ENCODE measurements at regions not wholly inside any gene's neighbourhood (a gene's known extent, or its start where the extent isn't known, plus 50 kb on each side); places are given as distances from the start of the nearest gene placed in this dataset.

DNA sequence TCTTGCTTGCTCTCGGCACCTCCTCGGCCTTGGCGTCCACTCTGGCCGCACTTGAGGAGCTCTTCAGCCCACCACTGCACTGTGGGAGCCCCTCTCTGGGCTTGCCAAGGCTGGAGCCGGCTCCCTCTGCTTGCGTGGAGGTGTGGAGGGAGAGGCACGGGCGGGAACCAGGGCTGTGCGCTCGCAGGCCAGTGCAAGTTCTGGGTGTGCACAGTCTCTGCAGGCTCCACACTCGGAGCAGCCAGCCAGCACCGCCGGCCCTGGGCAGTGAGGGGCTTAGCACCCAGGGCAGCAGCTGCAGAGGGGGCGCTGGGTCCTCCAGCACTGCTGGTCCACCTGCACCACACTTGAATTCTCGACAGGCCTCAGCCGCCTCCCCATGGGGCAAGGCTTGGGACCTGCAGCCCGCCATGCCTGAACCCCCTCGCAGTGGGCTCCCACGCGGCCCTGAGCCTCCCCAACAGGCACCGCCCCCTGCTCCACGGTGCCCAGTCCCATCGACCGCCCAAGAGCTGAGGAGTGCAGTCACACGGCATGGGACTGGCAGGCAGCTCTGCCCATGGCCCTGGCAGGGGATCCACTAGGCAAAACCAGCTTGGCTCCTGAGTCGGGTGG is 411.2 kb upstream of the CHAC2 start:
- Histone ChIP-seq H3K9me3 (ENCODE audit: low read depth) (no peaks in the 10 kb centered on the region), H4K20me1 (ENCODE audit: insufficient read depth, poor library complexity, severe bottlenecking) (no peaks in the 10 kb centered on the region), H3K4me1 (ENCODE audit: insufficient read depth) (no peaks in the 10 kb centered on the region), H2AFZ (no peak overlapping the region), H3K4me2 (no peak overlapping the region), H3K4me3 (no peak overlapping the region), H3K79me2 (no peaks in the 10 kb centered on the region), H3K9me2 (replicated peaks; ENCODE audit: insufficient read depth) (no peaks in the 10 kb centered on the region), H3K36me3 (replicated peaks; ENCODE audit: insufficient read depth, low read depth) (no peaks in the 10 kb centered on the region), H3K27ac (no peak overlapping the region), H3K27me3 (no peaks in the 10 kb centered on the region)
- TF ChIP-seq EZH2 (IDR thresholded peaks at IDR 0.05; ENCODE audit: borderline replicate concordance) (no peak), EZH2phosphoT487 (IDR thresholded peaks at IDR 0.05; ENCODE audit: low read depth, severe bottlenecking, unreplicated experiment) (no peak)
- TF ChIP-seq, protein P1, sequence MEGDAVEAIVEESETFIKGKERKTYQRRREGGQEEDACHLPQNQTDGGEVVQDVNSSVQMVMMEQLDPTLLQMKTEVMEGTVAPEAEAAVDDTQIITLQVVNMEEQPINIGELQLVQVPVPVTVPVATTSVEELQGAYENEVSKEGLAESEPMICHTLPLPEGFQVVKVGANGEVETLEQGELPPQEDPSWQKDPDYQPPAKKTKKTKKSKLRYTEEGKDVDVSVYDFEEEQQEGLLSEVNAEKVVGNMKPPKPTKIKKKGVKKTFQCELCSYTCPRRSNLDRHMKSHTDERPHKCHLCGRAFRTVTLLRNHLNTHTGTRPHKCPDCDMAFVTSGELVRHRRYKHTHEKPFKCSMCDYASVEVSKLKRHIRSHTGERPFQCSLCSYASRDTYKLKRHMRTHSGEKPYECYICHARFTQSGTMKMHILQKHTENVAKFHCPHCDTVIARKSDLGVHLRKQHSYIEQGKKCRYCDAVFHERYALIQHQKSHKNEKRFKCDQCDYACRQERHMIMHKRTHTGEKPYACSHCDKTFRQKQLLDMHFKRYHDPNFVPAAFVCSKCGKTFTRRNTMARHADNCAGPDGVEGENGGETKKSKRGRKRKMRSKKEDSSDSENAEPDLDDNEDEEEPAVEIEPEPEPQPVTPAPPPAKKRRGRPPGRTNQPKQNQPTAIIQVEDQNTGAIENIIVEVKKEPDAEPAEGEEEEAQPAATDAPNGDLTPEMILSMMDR (IDR thresholded peaks at IDR 0.05; ENCODE audit: poor library complexity): no peak
- 97% methylated on average over 26 of the region's 26 CpGs for WGBS (ENCODE audit: low lambda C conversion rate, missing lambda C conversion rate)
- DNase-seq (ENCODE audit: low spot score): no peak

DNA sequence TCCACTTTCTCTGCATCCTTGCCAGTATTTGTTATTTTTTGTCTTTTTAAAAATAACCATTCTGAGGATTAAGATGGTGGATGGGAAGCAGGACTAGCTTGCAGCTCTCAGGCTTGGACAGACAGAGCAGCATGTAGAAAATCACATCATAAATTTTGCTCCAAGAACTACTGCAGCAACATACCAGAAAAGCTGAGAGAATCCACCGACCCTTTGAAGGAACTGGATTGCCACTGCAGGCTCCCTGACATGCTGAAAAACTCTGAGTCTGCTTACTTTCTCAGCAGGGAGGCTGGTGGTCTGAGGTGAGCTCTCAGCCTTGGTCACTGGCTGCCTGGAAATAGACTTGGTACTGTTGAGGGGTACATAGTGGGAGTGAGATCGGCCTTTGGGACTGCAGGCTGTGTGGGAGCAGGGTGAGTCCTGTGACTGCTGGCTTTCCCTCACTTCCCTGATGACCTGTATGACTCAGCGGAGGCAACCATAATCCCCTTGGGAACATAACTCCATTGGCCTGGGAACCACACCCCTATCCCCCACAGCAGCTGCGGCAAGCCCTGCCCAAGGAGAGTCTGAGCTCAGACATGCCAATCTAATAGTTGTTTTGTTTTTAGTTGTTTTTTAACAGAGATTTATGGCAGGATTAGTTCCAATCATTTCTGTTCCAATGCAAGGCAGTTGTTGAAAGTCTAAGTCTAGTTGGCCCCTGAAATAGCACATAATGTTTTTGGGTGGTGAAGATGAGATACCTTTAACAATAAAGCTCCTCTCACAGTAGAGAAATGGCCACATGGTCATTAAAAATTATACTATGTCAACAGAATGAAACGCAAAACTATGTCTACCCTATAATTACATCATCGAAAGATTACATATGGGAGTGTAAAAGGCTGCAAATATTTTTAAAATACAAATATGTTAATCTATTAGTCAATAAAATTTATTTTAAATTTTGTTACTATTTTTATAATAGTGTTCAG is 414.2 kb upstream of the CHAC2 start:
- no peak for TF ChIP-seq EZH2phosphoT487 (IDR thresholded peaks at IDR 0.05; ENCODE audit: low read depth, severe bottlenecking, unreplicated experiment)
- TF ChIP-seq, protein P1 (IDR thresholded peaks at IDR 0.05; ENCODE audit: poor library complexity): no peak
- TF ChIP-seq EZH2 (IDR thresholded peaks at IDR 0.05; ENCODE audit: borderline replicate concordance): no peak
- DNase-seq (ENCODE audit: low spot score): peak; percentile 63
- Histone ChIP-seq H3K36me3 (replicated peaks; ENCODE audit: insufficient read depth, low read depth) (no peaks in the 10 kb centered on the region), H3K9me3 (ENCODE audit: low read depth) (no peaks in the 10 kb centered on the region), H3K4me1 (ENCODE audit: insufficient read depth) (no peaks in the 10 kb centered on the region), H2AFZ (peak overlapping the region; percentile 30), H4K20me1 (ENCODE audit: insufficient read depth, poor library complexity, severe bottlenecking) (no peaks in the 10 kb centered on the region), H3K4me2 (peak overlapping the region; percentile 15), H3K4me3 (no peak overlapping the region), H3K79me2 (no peaks in the 10 kb centered on the region), H3K9me2 (replicated peaks; ENCODE audit: insufficient read depth) (no peaks in the 10 kb centered on the region), H3K27me3 (no peaks in the 10 kb centered on the region), H3K27ac (peak overlapping the region; percentile 85)
- WGBS (ENCODE audit: low lambda C conversion rate, missing lambda C conversion rate): 80% methylated on average over 6 of the region's 6 CpGs

DNA sequence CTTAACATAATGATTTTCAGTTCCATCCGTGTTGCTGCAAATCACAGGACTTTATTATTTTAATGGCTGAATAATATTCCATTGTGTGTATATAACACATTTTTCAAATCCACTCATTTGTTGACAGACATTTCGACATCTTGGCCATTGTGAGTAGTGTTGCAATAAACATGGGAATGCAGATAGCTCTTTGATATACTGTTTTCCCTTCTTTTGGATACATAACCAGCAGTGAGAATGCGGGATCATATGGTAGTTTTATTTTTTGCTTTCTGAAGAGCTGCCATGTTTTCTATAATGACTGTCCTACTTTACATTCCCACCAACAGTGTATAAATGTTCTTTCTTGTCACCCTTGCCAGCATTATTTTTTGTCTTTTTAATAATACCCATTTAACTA is 420.3 kb upstream of the CHAC2 start:
- H3K36me3 ChIP-seq (replicated peaks; ENCODE audit: insufficient read depth, low read depth): no peaks in the 10 kb centered on the region
- no peaks in the 10 kb centered on the region for H3K9me3 ChIP-seq (ENCODE audit: low read depth)
- no peak overlapping the region for H3K4me3 ChIP-seq
- no peaks in the 10 kb centered on the region for H3K4me1 ChIP-seq (ENCODE audit: insufficient read depth)
- no peaks in the 10 kb centered on the region for H3K27me3 ChIP-seq
- DNase-seq (ENCODE audit: low spot score): no peak
- H3K79me2 ChIP-seq: no peaks in the 10 kb centered on the region
- H3K27ac ChIP-seq: no peak overlapping the region
- no peak overlapping the region for H3K4me2 ChIP-seq
- TF ChIP-seq, protein P1 (IDR thresholded peaks at IDR 0.05; ENCODE audit: poor library complexity): no peak
- no peak for TF ChIP-seq EZH2phosphoT487 (IDR thresholded peaks at IDR 0.05; ENCODE audit: low read depth, severe bottlenecking, unreplicated experiment)
- no peak for TF ChIP-seq EZH2 (IDR thresholded peaks at IDR 0.05; ENCODE audit: borderline replicate concordance)
- WGBS (ENCODE audit: low lambda C conversion rate, missing lambda C conversion rate): 91% methylated on average over 3 of the region's 3 CpGs
- H4K20me1 ChIP-seq (ENCODE audit: insufficient read depth, poor library complexity, severe bottlenecking): no peaks in the 10 kb centered on the region
- H3K9me2 ChIP-seq (replicated peaks; ENCODE audit: insufficient read depth): no peaks in the 10 kb centered on the region
- no peak overlapping the region for H2AFZ ChIP-seq
